NCI-H2171 treated with DMSO at 0.1 percent for 48 hours (cell line): ENCODE measurements at regions not wholly inside any gene's neighbourhood (a gene's known extent, or its start where the extent isn't known, plus 50 kb on each side); places are given as distances from the start of the nearest gene placed in this dataset.

Experiments used
- DNase-seq: peaks from one replicate; lab custom pipeline; 2025; lab: John Stamatoyannopoulos, UW

GRCh38 chr7:36096460-36097095 is 56.5 kb upstream of the EEPD1 start:
- DNase-seq: no peak

- no peak for DNase-seq
These were observed 55.0 kb upstream of the EEPD1 start for GRCh38 chr7:36098096-36098495.

GRCh38 chr7:36100226-36100625 is 52.8 kb upstream of the EEPD1 start:
- DNase-seq: no peak

- no peak for DNase-seq
These were observed 52.4 kb upstream of the EEPD1 start for GRCh38 chr7:36100634-36101033.
